CD14-positive monocyte (primary cell): ENCODE measurements at regions not wholly inside any gene's neighbourhood (a gene's known extent, or its start where the extent isn't known, plus 50 kb on each side); places are given as distances from the start of the nearest gene placed in this dataset.

Experiments
- DNase-seq, 3 donors: peaks; one replicate each; pipeline ENCODE4 v3.0.0-alpha.2; 2011 to 2022
- H2AFZ ChIP-seq: 2 replicates; pipeline ENCODE4 v1.6.0; 2012; ENCODE audit warnings: mild to moderate bottlenecking, low read depth, low read length, inconsistent platforms; ENCODE audit not compliant: insufficient read depth, poor library complexity, severe bottlenecking
- H3K27ac ChIP-seq, 2 donors: 1 replicate in 1 of 2; 2 replicates in 1 of 2; pipeline ENCODE4 v1.5.1; 2012 to 2013; ENCODE audit warnings: low read length in 2 of 2, control low read depth in 1 of 2, inconsistent platforms in 1 of 2, low read depth in 1 of 2, mild to moderate bottlenecking in 1 of 2
- H3K27me3 ChIP-seq, 2 donors: one replicate each; pipeline versions ENCODE4 v1.6.0 to v1.6.1; 2011 to 2013; ENCODE audit warnings: low read length in 2 of 2; ENCODE audit not compliant: control insufficient read depth in 2 of 2, insufficient read depth in 2 of 2
- H3K36me3 ChIP-seq, 2 donors: replicated peaks in 1 of 2; 1 replicate in 1 of 2; 2 replicates in 1 of 2; pipeline versions ENCODE4 v1.5.1 to v1.6.1; 2012 to 2013; ENCODE audit warnings: low read length in 2 of 2, control low read depth in 1 of 2, inconsistent platforms in 1 of 2, mild to moderate bottlenecking in 1 of 2; ENCODE audit not compliant: insufficient read depth in 2 of 2, control insufficient read depth in 1 of 2
- H3K4me1 ChIP-seq, 2 donors: 1 replicate in 1 of 2; 2 replicates in 1 of 2; pipeline versions ENCODE4 v1.5.1 to v1.6.1; 2012 to 2013; ENCODE audit warnings: low read length in 2 of 2, control low read depth in 1 of 2, inconsistent platforms in 1 of 2, mild to moderate bottlenecking in 1 of 2, moderate library complexity in 1 of 2; ENCODE audit not compliant: insufficient read depth in 2 of 2, control insufficient read depth in 1 of 2
- H3K4me2 ChIP-seq: replicated peaks from 2 replicates; pipeline ENCODE3; 2012; ENCODE audit warnings: low read length, moderate library complexity, mild to moderate bottlenecking; ENCODE audit not compliant: poor library complexity, severe bottlenecking; ENCODE audit errors: extremely low read depth
- H3K4me3 ChIP-seq, 3 experiments: fragments of 200-600 bp in 1 of 3; sonication (generic) in 1 of 3; replicated peaks in 1 of 3; 1 replicate in 2 of 3; 2 replicates in 1 of 3; pipeline ENCODE4 v1.5.1; 2011 to 2013; ENCODE audit warnings: low read length in 3 of 3, mild to moderate bottlenecking in 3 of 3, control low read depth in 2 of 3, low read depth in 2 of 3, inconsistent platforms in 1 of 3, moderate library complexity in 1 of 3
- H3K79me2 ChIP-seq: 2 replicates; pipeline ENCODE4 v1.6.0; 2012; ENCODE audit warnings: mild to moderate bottlenecking, control low read depth, inconsistent platforms, low read length, moderate library complexity; ENCODE audit not compliant: insufficient read depth
- H3K9ac ChIP-seq: 2 replicates; pipeline ENCODE4 v1.6.0; 2017; ENCODE audit warnings: low read length, mild to moderate bottlenecking; ENCODE audit not compliant: insufficient read depth, poor library complexity, severe bottlenecking
- H3K9me3 ChIP-seq, 2 donors: replicated peaks in 1 of 2; 1 replicate in 1 of 2; 2 replicates in 1 of 2; pipeline versions ENCODE4 v1.5.1 to v1.6.1; 2012 to 2013; ENCODE audit warnings: low read length in 2 of 2, control low read depth in 1 of 2; ENCODE audit not compliant: control insufficient read depth in 1 of 2, insufficient read depth in 1 of 2
- H4K20me1 ChIP-seq: 2 replicates; pipeline ENCODE4 v1.6.0; 2012; ENCODE audit warnings: mild to moderate bottlenecking, low read length, control low read depth, moderate library complexity; ENCODE audit not compliant: insufficient read depth
- H3K27ac Mint-ChIP-seq, 7 donors: one replicate each; pipeline ENCODE4 v1.8.0; 2020; ENCODE audit warnings: mild to moderate bottlenecking in 7 of 7, mixed read lengths in 7 of 7, moderate library complexity in 6 of 7, inconsistent platforms in 2 of 7
- H3K27me3 Mint-ChIP-seq, 3 donors: one replicate each; pipeline ENCODE4 v1.8.0; 2021 to 2022; ENCODE audit warnings: low read depth in 3 of 3, mild to moderate bottlenecking in 3 of 3, mixed read lengths in 3 of 3, moderate library complexity in 3 of 3, inconsistent platforms in 1 of 3
- H3K36me3 Mint-ChIP-seq, 2 donors: one replicate each; pipeline ENCODE4 v1.8.0; 2020; ENCODE audit warnings: mixed read lengths in 2 of 2, inconsistent platforms in 1 of 2, mild to moderate bottlenecking in 1 of 2
- H3K4me1 Mint-ChIP-seq: one replicate; pipeline ENCODE4 v1.8.0; 2020; ENCODE audit warnings: mild to moderate bottlenecking, mixed read lengths
- H3K4me3 Mint-ChIP-seq, 2 donors: one replicate each; pipeline ENCODE4 v1.8.0; 2020; ENCODE audit warnings: mild to moderate bottlenecking in 2 of 2, mixed read lengths in 2 of 2, moderate library complexity in 1 of 2
- H3K9me3 Mint-ChIP-seq, 7 donors: one replicate each; pipeline ENCODE4 v1.8.0; 2020 to 2022; ENCODE audit warnings: mixed read lengths in 7 of 7, mild to moderate bottlenecking in 6 of 7, moderate library complexity in 6 of 7, inconsistent platforms in 2 of 7
- CTCF ChIP-seq: fragments of 200-600 bp; IDR thresholded peaks from one replicate; pipeline ENCODE4 v1.8.0; 2022; ENCODE audit warnings: antibody characterized with exemption, mild to moderate bottlenecking
- WGBS: methylation state at CpG from one replicate; pipeline ENCODE4 v1.1.5; 2013; ENCODE audit warnings: missing lambda C conversion rate; ENCODE audit not compliant: insufficient coverage; 5-methylcytosine and 5-hydroxymethylcytosine counted together
- intact Hi-C, 2 donors: fragments of 100-400 bp; cut with micrococcal nuclease; formaldehyde crosslinking; loops; one replicate each; pipeline versions ENCODE4 v1.15.0 to v1.15.1; 2023

- no peaks in the 10 kb centered on the region for H3K79me2 ChIP-seq
- no peak for DNase-seq
- WGBS, result no CpG with 5 or more reads among the region's 9 CpGs
- no peak overlapping the region for H3K9ac ChIP-seq
- Mint-ChIP-seq H3K4me1 (no peaks in the 10 kb centered on the region), H3K36me3 (no peaks in the 10 kb centered on the region), H3K9me3 (no peaks in the 10 kb centered on the region), H3K27ac (no peak overlapping the region), H3K4me3 (no peak overlapping the region), H3K27me3 (peaks cover 0 to 3% (median 0%) of the 10 kb centered on the region in 3 donors)
- no peak for TF ChIP-seq CTCF
- H3K27me3 ChIP-seq, result no peaks in the 10 kb centered on the region
- H3K4me2 ChIP-seq, result no peak overlapping the region
- no peak overlapping the region for H3K27ac ChIP-seq
- no peak overlapping the region for H3K4me3 ChIP-seq
- no peaks in the 10 kb centered on the region for H4K20me1 ChIP-seq
- no peak overlapping the region for H2AFZ ChIP-seq
- no peaks in the 10 kb centered on the region for H3K4me1 ChIP-seq
- no peaks in the 10 kb centered on the region for H3K9me3 ChIP-seq
- no peaks in the 10 kb centered on the region for H3K36me3 ChIP-seq
- intact Hi-C loops, result no loop called here
Observed at GRCh38 chr4:57329279-57329678, 219.1 kb upstream of the IGFBP7 start.

GRCh38 chr4:57324673-57325307 is 214.6 kb upstream of the IGFBP7 start:
- no peak overlapping the region for H3K4me3 Mint-ChIP-seq
- Histone ChIP-seq H3K36me3 (no peaks in the 10 kb centered on the region), H3K9me3 (no peaks in the 10 kb centered on the region), H3K27me3 (no peaks in the 10 kb centered on the region), H3K4me1 (no peaks in the 10 kb centered on the region), H3K79me2 (no peaks in the 10 kb centered on the region), H3K27ac (no peak overlapping the region), H3K4me2 (no peak overlapping the region), H3K4me3 (no peak overlapping the region), H2AFZ (no peak overlapping the region), H3K9ac (no peak overlapping the region), H4K20me1 (no peaks in the 10 kb centered on the region)
- peaks cover 0 to 4% (median 0%) of the 10 kb centered on the region in 3 donors for H3K27me3 Mint-ChIP-seq
- intact Hi-C loops, result no loop called here
- no peak for DNase-seq
- peaks cover 0 to 2% (median 0%) of the 10 kb centered on the region in 7 donors for H3K9me3 Mint-ChIP-seq
- H3K4me1 Mint-ChIP-seq, result no peaks in the 10 kb centered on the region
- no CpG with 5 or more reads among the region's 4 CpGs for WGBS
- TF ChIP-seq CTCF, result no peak
- H3K36me3 Mint-ChIP-seq, result no peaks in the 10 kb centered on the region
- no peak overlapping the region for H3K27ac Mint-ChIP-seq
